NOMO-1 (cell line): ENCODE measurements at regions not wholly inside any gene's neighbourhood (a gene's known extent, or its start where the extent isn't known, plus 50 kb on each side); places are given as distances from the start of the nearest gene placed in this dataset.

ENCODE experiments used
- DNase-seq, 2 experiments: peaks; one replicate each; lab custom pipeline; 2025; ENCODE audit not compliant: unreplicated experiment in 2 of 2; lab: John Stamatoyannopoulos, UW

- no peak for DNase-seq
Measured at GRCh38 chr1:106875622-106876021, 180.9 kb upstream of the PRMT6 start.

GRCh38 chr1:106876384-106876783, 180.1 kb upstream of the PRMT6 start:
- DNase-seq = peak in 1 of 2 experiments; percentile 2

GRCh38 chr1:106879538-106879937, 176.9 kb upstream of the PRMT6 start:
- no peak for DNase-seq

- DNase-seq = no peak
Measured at GRCh38 chr1:106880226-106880625, 176.2 kb upstream of the PRMT6 start.

GRCh38 chr1:106883208-106883607, 173.3 kb upstream of the PRMT6 start:
- no peak for DNase-seq

GRCh38 chr1:106889059-106889458, 167.4 kb upstream of the PRMT6 start:
- no peak for DNase-seq

GRCh38 chr1:106889583-106889982, 166.9 kb upstream of the PRMT6 start:
- DNase-seq = no peak

- DNase-seq = no peak
Measured at GRCh38 chr1:106897976-106898375, 158.5 kb upstream of the PRMT6 start.

- no peak for DNase-seq
Measured at GRCh38 chr1:106899644-106900043, 156.8 kb upstream of the PRMT6 start.

GRCh38 chr1:106907795-106908194, 148.7 kb upstream of the PRMT6 start:
- DNase-seq = no peak

- no peak for DNase-seq
Measured at GRCh38 chr1:106908689-106909088, 147.8 kb upstream of the PRMT6 start.

- no peak for DNase-seq
Measured at GRCh38 chr1:106910798-106911197, 145.7 kb upstream of the PRMT6 start.

GRCh38 chr1:106912131-106912530, 144.3 kb upstream of the PRMT6 start:
- no peak for DNase-seq

GRCh38 chr1:106921186-106921585, 135.3 kb upstream of the PRMT6 start:
- DNase-seq = no peak

GRCh38 chr1:106924360-106924759, 132.1 kb upstream of the PRMT6 start:
- DNase-seq = no peak

- DNase-seq = no peak
Measured at GRCh38 chr1:106925750-106926149, 130.7 kb upstream of the PRMT6 start.

GRCh38 chr1:106926803-106927582, 129.5 kb upstream of the PRMT6 start:
- DNase-seq = no peak

GRCh38 chr1:106937104-106937503, 119.4 kb upstream of the PRMT6 start:
- DNase-seq = no peak

- no peak for DNase-seq
Measured at GRCh38 chr1:106944721-106945120, 111.8 kb upstream of the PRMT6 start.

- no peak for DNase-seq
Measured at GRCh38 chr1:106952776-106953175, 103.7 kb upstream of the PRMT6 start.

- DNase-seq = no peak
Measured at GRCh38 chr1:106954661-106955229, 101.7 kb upstream of the PRMT6 start.

- DNase-seq = no peak
Measured at GRCh38 chr1:106956721-106957120, 99.8 kb upstream of the PRMT6 start.

- DNase-seq = no peak
Measured at GRCh38 chr1:106957795-106958194, 98.7 kb upstream of the PRMT6 start.
